ENCODE measurements at regions not wholly inside any gene's neighbourhood (a gene's known extent, or its start where the extent isn't known, plus 50 kb on each side); places are given as distances from the start of the nearest gene placed in this dataset.

DNA sequence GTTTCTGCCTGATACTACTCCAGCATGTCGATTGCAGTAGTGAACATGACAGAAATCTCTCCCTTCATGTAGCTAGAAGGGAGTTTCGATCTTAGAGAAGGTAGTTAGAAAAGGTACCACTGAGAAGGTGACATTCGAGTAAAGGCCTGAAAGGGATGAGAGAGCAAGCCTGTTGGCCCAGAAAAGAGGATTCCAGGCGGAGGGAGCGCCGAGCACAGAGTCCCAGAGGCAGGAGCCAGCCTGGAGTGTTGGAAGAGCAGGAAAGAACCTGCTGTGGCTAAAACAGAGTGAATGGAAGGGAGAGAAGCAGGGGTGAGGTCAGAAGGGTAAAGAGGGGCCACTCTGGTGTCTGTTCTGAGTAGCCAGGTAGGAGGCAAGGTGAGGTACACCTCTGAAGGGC lies 52.5 kb downstream of the GARRE1 start:
- no peaks in the 10 kb centered on the region for H3K9me3 ChIP-seq
- no peak for TF ChIP-seq GABPA (IDR thresholded peaks at IDR 0.05; ENCODE audit: low read depth)
- TF ChIP-seq, protein P1, sequence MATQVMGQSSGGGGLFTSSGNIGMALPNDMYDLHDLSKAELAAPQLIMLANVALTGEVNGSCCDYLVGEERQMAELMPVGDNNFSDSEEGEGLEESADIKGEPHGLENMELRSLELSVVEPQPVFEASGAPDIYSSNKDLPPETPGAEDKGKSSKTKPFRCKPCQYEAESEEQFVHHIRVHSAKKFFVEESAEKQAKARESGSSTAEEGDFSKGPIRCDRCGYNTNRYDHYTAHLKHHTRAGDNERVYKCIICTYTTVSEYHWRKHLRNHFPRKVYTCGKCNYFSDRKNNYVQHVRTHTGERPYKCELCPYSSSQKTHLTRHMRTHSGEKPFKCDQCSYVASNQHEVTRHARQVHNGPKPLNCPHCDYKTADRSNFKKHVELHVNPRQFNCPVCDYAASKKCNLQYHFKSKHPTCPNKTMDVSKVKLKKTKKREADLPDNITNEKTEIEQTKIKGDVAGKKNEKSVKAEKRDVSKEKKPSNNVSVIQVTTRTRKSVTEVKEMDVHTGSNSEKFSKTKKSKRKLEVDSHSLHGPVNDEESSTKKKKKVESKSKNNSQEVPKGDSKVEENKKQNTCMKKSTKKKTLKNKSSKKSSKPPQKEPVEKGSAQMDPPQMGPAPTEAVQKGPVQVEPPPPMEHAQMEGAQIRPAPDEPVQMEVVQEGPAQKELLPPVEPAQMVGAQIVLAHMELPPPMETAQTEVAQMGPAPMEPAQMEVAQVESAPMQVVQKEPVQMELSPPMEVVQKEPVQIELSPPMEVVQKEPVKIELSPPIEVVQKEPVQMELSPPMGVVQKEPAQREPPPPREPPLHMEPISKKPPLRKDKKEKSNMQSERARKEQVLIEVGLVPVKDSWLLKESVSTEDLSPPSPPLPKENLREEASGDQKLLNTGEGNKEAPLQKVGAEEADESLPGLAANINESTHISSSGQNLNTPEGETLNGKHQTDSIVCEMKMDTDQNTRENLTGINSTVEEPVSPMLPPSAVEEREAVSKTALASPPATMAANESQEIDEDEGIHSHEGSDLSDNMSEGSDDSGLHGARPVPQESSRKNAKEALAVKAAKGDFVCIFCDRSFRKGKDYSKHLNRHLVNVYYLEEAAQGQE (IDR thresholded peaks at IDR 0.05; ENCODE audit: low read depth, low read length), result no peak
- TF ChIP-seq TEAD4 (IDR thresholded peaks at IDR 0.05; ENCODE audit: borderline replicate concordance, insufficient read depth), result no peak
- no peak for TF ChIP-seq FOXM1 (IDR thresholded peaks at IDR 0.05; ENCODE audit: low read depth)
- TF ChIP-seq, protein P2, sequence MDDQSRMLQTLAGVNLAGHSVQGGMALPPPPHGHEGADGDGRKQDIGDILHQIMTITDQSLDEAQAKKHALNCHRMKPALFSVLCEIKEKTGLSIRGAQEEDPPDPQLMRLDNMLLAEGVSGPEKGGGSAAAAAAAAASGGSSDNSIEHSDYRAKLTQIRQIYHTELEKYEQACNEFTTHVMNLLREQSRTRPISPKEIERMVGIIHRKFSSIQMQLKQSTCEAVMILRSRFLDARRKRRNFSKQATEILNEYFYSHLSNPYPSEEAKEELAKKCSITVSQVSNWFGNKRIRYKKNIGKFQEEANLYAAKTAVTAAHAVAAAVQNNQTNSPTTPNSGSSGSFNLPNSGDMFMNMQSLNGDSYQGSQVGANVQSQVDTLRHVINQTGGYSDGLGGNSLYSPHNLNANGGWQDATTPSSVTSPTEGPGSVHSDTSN (IDR thresholded peaks at IDR 0.05), result no peak
- TF ChIP-seq EZH2phosphoT487 (IDR thresholded peaks at IDR 0.05; ENCODE audit: borderline replicate concordance, low read depth), result no peak
- no peak for TF ChIP-seq TAF1 (IDR thresholded peaks at IDR 0.05; ENCODE audit: borderline replicate concordance, low read depth, low read length)
- TF ChIP-seq CHD2 (IDR thresholded peaks at IDR 0.05; ENCODE audit: low read length, partially characterized antibody), result no peak
- TF ChIP-seq, protein P3, sequence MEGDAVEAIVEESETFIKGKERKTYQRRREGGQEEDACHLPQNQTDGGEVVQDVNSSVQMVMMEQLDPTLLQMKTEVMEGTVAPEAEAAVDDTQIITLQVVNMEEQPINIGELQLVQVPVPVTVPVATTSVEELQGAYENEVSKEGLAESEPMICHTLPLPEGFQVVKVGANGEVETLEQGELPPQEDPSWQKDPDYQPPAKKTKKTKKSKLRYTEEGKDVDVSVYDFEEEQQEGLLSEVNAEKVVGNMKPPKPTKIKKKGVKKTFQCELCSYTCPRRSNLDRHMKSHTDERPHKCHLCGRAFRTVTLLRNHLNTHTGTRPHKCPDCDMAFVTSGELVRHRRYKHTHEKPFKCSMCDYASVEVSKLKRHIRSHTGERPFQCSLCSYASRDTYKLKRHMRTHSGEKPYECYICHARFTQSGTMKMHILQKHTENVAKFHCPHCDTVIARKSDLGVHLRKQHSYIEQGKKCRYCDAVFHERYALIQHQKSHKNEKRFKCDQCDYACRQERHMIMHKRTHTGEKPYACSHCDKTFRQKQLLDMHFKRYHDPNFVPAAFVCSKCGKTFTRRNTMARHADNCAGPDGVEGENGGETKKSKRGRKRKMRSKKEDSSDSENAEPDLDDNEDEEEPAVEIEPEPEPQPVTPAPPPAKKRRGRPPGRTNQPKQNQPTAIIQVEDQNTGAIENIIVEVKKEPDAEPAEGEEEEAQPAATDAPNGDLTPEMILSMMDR (IDR thresholded peaks at IDR 0.05), result no peak
- TF ChIP-seq MXI1 (IDR thresholded peaks at IDR 0.05; ENCODE audit: low read depth, low read length), result no peak
- no peak for TF ChIP-seq POLR2AphosphoS5 (IDR thresholded peaks at IDR 0.05; ENCODE audit: low read depth, low read length)
- TF ChIP-seq NFIC (IDR thresholded peaks at IDR 0.05; ENCODE audit: borderline replicate concordance), result no peak
- TF ChIP-seq ELF1 (IDR thresholded peaks at IDR 0.05), result no peak
- no peak for TF ChIP-seq RFX5 (IDR thresholded peaks at IDR 0.05; ENCODE audit: low read length)
- TF ChIP-seq, protein P4, sequence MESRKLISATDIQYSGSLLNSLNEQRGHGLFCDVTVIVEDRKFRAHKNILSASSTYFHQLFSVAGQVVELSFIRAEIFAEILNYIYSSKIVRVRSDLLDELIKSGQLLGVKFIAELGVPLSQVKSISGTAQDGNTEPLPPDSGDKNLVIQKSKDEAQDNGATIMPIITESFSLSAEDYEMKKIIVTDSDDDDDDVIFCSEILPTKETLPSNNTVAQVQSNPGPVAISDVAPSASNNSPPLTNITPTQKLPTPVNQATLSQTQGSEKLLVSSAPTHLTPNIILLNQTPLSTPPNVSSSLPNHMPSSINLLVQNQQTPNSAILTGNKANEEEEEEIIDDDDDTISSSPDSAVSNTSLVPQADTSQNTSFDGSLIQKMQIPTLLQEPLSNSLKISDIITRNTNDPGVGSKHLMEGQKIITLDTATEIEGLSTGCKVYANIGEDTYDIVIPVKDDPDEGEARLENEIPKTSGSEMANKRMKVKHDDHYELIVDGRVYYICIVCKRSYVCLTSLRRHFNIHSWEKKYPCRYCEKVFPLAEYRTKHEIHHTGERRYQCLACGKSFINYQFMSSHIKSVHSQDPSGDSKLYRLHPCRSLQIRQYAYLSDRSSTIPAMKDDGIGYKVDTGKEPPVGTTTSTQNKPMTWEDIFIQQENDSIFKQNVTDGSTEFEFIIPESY (IDR thresholded peaks at IDR 0.05; ENCODE audit: borderline replicate concordance, low read depth), result no peak
- H3K4me2 ChIP-seq, result no peak overlapping the region
- WGBS (ENCODE audit: low lambda C conversion rate), result 88% methylated on average over 6 of the region's 6 CpGs
- no peak overlapping the region for H2AFZ ChIP-seq (ENCODE audit: low read depth)
- H3K36me3 ChIP-seq (replicated peaks in 1 of 2; ENCODE audit: control insufficient read depth in 1 of 2, insufficient read depth in 2 of 2, low read length in 1 of 2), result peaks cover 2 to 27% of the 10 kb centered on the region in 2 experiments
- ChIA-PET CTCF (interaction anchor here (1.9 kb wide), 1 partner anchor 31 kb away, joined by 4 read pairs; no protein-coding TSS in a partner anchor), POLR2A (no interaction called here)
- no peaks in the 10 kb centered on the region for H4K20me1 ChIP-seq (ENCODE audit: insufficient read depth)
- no peaks in the 10 kb centered on the region for H3K9me2 ChIP-seq
- H3K9ac ChIP-seq, result no peak overlapping the region
- no peak overlapping the region for H3K4me3 ChIP-seq (ENCODE audit: low read depth in 2 of 2, low read length in 1 of 2)
- peaks cover 5 to 21% of the 10 kb centered on the region in 2 experiments; a peak in 3 of 4 replicates for H3K4me1 ChIP-seq (ENCODE audit: control insufficient read depth in 1 of 2, insufficient read depth in 2 of 2, low read depth in 1 of 2, low read length in 1 of 2)
- DNase-seq, result no peak
- no peaks in the 10 kb centered on the region for H3K27me3 ChIP-seq (ENCODE audit: insufficient read depth)
- H3K79me2 ChIP-seq (ENCODE audit: insufficient read depth), result peaks cover 20% of the 10 kb centered on the region
- H3F3A ChIP-seq (replicated peaks; ENCODE audit: insufficient read depth), result peaks cover 11% of the 10 kb centered on the region
- H3K27ac ChIP-seq (ENCODE audit: low read depth in 2 of 2, low read length in 1 of 2), result no peak overlapping the region

All from SK-N-SH (cell line).